HG03342 (cell line): ENCODE measurements at regions not wholly inside any gene's neighbourhood (a gene's known extent, or its start where the extent isn't known, plus 50 kb on each side); places are given as distances from the start of the nearest gene placed in this dataset.

Source experiments
- ATAC-seq: cut with Tn5 transposase; IDR thresholded peaks from one replicate; pipeline ENCODE4 v1.9.1; 2021; ENCODE audit warnings: mild to moderate bottlenecking, moderate library complexity; ENCODE audit not compliant: unreplicated experiment

DNA sequence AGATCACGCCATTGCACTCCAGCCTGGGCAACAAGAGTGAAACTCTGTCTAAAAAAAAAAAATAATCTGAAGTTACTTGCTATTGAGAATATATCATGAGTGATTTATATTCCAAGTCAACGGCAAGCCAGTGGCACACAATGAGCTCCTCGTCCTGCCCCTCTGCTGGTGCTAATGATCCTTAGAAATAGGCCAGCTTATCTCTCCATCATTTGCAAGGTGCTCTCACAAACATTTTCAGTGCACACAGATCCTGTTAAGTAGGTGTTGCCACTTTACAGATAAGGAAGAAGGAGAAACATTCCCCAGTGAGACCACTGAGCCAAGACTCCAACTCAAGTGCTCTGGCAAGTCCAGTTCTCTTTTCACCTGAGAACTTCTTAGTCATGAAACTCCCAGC is 91.3 kb upstream of the GPR45 start:
- no peak for ATAC-seq

DNA sequence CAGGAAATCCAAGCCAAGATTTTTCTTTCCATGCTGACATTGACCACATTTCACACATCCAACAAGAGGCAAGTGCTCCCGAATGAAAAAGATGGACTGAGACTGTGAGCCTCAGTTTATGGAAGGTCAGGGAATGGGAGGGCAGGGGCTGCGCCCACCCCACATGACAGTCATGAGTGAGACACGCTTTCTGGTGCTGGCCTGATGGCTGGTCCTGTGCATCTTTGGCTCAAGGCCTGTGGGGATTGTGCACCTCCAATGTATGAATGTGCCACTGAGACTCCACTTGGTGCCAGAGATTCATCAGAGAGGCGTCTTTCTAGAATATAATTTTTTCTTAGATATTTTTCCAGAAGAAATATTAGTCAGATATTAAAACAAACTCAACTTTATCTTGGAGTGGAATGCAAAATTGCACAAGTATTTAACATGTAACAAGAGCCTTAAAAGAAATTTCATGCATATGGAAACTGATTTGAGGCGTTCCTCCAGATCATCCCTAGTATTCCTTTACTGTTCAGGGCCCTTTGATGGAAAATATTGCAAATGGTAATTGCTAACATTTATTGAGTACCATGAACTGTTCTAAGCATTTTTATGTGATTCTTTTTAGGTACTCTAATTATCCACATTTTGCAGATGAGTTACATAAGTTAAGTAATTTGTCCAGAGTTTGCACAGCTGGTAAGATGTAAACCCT is 87.3 kb upstream of the GPR45 start:
- ATAC-seq = no peak

DNA sequence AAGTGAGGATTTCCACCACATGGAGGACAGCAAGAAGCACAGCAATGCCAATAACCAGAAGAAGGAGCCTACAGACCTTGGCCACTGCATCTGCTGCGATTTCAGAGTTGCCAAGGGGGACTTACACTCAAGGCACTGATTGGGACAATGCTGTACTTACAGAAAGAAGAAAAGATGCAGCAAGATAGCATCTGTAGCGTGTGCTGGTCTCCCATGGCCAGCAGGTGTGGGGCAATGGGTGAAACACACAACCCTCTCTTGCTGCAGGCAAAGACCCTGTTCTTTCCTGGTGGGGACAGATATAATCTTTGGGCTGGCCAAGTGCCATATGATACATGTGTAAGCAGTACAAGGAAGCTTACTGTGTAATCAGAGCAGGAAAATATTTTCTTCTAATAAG is 85.4 kb upstream of the GPR45 start:
- ATAC-seq = no peak

DNA sequence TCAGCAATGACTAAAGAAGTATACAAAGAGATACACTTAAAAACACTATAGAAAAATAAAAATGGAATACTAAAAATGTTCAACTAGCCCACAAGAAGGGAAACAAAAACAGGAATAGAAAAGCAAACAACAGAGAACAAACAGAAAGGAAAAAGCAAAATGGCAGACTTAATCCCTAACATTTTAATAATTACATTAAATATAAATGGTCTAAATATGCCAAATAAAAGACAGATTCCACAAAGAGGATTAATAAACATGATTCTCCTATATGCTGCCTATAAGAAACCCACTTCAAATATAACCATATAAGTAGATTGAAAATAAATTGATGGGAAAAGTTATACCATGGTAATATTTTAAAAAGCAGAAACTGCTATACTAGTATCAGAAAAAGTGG is 83.5 kb upstream of the GPR45 start:
- no peak for ATAC-seq

DNA sequence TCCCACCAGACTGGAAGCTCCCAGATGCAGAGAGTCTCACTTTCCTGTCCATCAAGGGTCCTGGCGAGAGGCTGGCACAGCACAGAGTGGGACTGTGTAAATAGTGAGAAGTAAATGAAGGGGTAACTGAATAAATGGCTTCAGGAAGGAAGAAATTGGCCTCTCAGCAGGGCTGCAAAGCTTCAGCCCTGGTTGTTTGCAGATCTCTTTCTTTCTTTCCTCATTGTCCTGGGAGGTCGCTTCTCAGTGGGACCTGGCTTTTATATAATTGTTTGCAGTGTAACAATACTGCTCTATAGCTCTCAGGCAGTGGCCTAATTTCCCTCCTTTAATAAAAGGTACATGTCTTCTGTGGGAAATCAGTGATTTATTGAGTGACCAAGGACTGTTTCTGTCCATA is 74.9 kb upstream of the GPR45 start:
- no peak for ATAC-seq

DNA sequence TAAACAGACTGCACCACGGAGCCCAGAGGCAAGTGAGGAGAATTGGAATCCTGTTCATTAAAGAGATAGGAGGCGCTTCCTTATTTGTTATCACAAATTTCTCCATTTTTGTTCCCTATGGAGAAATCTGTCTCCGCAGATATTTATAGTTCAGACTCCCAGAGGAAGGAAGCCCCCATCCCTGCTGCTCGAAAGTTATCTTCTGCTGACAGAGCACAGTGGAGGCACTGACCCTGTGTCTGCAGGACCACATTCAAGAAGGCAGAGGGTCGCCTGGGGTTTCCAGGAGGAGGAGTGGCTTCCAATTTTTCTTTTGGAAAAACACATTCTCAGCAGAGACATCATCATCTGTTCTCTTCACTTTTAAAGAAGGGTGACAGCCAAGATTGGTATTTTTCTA is 73.0 kb upstream of the GPR45 start:
- no peak for ATAC-seq

DNA sequence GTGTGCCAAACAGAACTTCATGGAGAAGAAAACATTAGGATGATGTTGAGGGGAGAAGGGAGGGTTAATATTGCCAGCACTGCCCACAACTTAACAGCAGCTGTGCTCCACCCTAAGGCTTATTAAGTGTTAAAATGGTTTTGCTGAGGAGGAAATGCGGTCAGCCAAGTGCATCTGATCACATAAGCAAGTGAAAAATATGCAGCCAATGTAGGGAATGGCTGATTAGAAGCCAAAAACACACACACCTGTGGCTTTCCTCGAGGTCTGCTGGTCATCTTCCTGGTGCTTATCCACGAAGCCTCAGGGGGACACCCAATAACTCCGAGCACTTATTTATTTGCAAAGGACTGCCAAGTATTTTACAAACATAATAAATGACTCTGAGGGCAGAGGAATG is 66.3 kb upstream of the GPR45 start:
- ATAC-seq = no peak

DNA sequence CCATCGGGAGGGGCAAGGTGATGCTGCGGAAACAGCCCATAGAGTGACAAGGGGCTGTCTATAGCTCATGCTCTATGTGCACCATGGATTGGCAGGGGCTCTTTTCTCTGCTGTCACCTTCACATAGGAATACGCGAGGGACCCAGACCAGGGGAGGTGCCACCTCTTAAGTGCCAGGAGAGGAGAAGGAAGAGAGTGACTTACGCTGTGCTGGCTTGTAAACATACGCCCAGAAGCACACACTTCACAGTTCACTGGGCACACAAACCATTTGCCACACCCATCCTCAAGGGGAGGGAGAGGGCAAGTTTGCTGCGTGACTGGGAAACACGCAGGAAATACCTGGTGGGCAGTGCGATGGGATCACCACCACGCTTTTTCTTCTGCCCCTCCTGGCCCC is 65.1 kb upstream of the GPR45 start:
- no peak for ATAC-seq

DNA sequence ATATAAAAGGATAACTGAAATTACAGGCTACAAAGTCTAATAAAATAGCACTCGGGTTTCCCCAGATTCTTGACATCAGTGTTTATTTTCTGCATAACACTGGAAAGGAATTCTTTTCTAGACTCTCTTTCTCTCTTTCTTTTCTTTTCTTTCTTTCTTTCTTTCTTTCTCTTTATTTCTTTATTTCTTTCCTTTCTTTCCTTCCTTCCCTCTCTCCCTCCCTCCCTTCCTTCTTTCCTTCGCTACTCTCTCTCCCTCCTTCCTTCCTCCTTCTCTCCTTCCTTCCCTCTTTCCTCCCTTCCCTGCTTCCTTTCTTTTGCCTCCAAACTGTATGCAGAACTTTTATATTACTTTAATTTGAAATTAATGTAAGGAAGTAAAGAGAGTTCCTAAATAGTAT is 64.5 kb upstream of the GPR45 start:
- ATAC-seq = no peak

DNA sequence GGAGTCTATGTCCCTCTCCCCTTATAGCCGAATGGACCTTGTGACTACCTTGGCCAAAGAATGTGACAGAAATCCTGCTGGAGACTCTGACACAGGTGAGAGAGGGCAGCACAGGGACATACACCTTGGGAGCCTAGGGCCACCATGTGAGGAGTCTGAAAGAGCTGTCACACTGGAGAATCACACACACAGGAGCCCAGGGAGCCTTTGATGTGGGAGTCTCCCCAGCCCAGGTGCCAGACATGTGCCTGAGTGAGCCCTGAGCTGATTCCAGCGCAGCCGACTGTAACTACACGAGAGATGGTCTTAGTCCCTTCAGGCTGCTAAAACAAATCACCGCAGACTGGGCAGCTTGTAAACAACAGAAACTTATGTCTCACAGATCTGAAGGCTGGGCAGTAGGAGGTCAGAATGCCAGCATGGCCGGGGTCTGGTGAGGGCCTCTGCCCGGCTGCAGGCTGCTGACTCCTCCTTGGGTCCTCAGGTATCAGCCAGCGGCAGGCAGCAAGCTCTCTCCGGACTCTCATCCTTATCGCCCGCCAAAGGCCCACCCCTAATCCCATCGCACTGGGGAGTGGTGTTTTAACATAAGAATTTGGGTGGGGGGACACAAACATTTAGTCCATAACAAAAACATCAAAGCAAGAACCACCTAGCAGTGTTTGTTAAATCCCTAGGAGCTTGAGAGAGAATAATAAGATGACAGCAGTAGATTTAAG is 63.8 kb upstream of the GPR45 start:
- ATAC-seq = no peak

DNA sequence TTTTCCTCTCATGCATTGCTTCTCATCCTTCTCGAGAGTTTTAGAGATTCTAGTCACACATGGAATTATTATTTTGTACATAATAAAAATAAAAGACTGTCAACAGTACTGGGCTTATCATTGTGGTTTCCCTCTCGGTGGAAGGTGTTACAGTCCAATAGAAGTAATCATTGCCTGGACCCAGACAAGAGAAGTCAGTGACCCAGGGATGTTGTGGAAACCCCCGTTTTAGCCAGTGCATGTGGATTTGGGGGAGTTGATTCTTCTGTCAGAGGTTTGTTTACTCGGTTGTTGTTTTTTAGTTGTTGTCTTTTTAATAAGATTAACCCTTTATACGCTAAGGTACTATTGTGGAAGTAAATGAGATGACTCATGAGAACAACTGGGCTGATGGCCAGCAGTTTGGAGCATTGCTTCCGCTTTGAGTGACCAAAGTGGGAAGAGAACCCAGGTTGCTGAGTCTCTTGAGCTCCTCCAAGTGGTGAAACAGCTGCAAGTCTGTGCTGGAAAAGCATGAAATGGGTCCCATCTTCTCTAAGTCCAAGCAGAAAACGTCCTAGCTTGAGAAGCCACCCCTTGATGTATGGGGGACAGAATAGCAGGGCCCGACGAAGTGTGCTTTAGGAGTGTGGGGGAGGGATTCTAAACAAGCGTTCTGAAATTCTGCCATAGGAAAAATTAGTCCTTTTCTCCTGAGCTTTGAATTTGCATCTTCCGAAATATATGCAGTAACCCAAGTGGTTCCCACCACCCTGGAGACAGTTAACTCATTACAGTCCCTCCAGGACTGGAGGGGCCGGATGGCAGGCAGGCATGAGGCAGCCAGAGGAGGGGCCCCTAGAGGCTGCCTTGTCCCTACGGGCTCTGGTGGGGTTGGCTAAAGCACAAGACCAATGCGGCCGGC is 61.8 kb upstream of the GPR45 start:
- ATAC-seq = no peak

DNA sequence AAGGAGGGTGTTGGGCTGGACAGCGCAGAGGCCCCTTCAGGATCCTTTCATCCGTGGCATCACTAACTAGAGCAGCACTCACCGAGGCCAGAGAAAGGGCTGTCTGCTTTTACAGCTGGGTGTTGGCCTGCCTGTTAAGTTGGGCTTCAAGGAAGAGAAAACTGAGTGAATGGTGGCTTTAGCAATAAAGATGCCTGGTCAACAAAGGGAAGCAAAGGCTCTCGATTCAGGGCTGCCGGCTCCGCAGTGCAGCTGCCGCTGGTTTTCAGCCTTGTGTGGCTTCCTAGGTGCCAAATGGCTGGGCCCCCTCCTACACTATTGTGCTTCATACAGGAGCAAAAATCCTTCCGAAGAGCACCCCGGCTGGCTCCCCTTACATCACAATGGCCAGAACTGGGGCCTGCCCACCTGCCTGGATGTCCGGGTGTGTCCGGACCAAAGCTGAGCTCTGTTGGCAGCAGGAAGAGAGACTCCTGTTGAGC is 61.0 kb upstream of the GPR45 start:
- ATAC-seq = no peak

DNA sequence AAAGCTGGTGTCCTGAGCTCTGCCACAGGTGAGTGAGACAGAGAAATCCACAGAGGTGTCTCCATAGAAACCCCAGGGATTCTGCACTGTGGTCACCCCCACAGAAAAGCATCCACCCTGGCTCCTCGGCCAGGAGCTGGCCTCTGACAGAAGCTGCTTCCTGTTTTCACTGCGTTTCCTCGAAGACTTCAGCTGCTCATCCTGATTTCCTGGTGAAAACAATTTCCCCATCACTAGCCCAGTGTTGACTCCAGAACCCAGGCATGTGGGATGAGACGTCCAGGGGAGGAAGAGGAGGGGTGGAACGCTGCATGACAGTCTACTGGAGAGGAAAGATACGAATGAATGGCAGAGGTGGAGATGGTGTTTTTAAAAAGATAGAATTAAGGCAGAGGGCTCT is 60.3 kb upstream of the GPR45 start:
- no peak for ATAC-seq

DNA sequence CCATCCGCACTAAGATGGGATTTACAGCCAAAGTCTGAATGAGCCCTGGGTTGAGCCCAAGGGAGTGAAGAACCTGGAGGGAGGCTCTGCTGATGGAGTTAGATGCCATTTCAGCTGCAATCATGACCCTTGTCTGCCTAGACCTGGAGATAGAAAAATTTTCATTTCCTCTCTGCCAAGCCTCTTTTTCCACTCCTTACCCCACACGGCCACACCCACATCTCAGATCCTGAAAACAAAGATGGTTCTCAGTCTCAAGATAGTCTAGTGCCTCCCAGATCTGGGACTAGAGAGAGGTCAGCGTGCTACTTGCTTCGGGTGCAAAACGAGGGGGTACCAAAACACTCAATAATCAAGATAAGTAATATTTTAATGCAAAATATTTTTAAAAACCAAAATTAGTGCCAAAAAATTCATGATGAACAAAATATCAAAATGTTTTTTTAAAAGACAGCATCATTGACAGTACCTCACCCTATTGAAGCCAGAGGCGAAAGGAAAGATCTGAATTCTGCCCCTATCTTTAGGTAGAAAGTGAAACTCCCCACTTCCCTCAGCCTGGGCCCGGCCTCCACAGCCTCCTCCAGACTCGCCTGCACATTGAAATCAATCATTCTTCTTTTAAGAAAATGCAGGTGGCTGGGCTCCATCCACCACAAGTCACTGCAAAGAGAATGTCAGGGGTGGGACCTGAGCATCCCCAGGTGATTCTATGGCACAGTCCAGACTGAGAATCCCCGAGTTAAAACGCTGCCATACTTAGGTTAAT is 57.8 kb upstream of the GPR45 start:
- peak; percentile 70 for ATAC-seq

DNA sequence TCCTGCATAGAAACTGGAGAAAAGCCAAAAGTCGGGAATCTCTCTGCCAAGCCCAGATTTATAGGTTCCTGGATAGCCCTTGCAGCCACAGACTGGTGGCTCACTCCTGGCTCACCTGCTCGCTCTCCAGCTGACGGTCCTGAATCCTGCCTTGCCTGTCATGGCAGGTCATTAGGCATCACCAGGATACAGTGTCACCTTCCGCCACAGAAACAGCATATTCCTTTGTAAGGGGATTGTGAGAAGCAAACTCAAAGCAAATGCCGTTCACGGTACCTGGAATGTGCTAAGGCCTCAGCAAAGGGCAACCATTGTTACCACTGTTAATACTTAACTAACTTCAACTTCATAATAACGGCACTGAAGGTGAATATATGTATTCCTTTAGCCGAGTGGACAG is 57.1 kb upstream of the GPR45 start:
- no peak for ATAC-seq

DNA sequence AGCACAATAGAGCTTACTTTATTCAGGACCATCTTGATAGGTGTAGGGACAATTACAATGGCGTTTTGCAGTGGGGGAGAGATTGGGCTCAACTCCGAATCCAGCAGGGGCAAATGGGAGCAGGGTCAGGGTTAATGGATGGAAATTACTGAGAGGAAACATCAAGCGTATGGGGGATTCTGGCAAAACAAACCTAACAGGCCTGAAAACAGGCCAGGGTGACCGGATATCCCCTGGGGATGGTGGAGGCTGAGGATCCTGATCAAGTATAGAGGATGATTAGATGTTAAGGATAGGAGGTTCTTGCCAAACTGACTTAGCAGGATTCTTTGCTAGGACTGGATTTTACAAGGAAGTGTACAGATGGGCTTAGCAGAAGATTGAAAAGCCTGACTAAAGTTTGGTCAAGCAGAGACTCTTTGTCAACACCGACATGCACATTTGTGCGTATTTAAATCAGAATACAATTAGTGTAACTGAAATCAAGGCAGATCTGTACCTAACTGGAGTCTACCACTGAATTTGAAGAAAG is 54.5 kb upstream of the GPR45 start:
- ATAC-seq = no peak

DNA sequence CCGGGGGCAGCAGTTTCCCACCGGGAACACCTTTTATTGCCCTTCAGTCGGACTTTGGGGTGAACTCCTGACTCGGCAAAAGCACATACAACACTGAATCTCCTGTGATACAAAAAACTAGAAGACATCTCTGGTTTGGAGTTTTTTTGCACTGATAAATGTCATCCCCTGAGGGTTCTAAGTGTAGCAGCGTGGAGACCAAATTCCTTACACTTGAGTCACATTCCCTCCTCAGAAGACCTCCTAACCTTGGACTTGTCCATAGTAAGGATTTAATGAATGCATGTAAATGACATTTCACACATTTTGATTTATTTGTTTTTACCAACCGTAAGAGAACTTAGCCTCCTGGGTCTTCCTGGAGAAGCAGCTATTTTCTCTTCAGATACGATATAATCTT is 54.0 kb upstream of the GPR45 start:
- no peak for ATAC-seq

DNA sequence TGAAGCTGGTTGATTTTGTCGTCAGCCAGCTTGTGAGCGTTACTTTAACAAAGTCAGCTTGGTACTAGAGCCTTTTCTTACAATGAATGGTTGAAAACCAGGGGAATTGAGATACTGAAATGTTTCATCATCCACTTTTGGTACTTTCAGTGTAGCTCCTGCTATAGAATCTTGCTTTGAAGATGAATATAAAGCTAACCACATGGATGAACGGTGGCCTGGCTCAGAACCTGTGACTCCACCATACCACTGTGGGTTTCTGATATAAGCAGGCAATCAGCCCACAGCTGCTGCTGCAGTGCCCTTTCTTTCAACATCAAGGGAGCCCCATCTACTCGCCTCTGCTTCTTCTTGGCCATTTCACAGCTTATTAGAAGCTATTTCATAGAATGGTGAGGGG is 53.2 kb upstream of the GPR45 start:
- ATAC-seq = no peak
